Tibial artery (tissue), 4 donors: ENCODE measurements at regions not wholly inside any gene's neighbourhood (a gene's known extent, or its start where the extent isn't known, plus 50 kb on each side); places are given as distances from the start of the nearest gene placed in this dataset.

Source experiments
- DNase-seq, 2 donors: peaks; one replicate each; pipeline ENCODE4 v3.0.0-alpha.2; 2019
- H3K27ac ChIP-seq, 2 donors: fragments of 200-600 bp; sonication (generic) in 1 of 2; 1 replicate in 1 of 2; 2 replicates in 1 of 2; pipeline ENCODE4 v1.5.1; 2018 to 2019; ENCODE audit warnings: mild to moderate bottlenecking in 1 of 2
- H3K27me3 ChIP-seq, 2 donors: fragments of 200-600 bp; sonication (generic) in 1 of 2; one replicate each; pipeline versions ENCODE4 v1.5.1 to v1.6.0; 2016 to 2019
- H3K36me3 ChIP-seq, 3 donors: fragments of 200-600 bp; sonication (generic) in 2 of 3; one replicate each; pipeline ENCODE4 v1.5.1; 2016 to 2019; ENCODE audit warnings: mild to moderate bottlenecking in 2 of 3
- H3K4me1 ChIP-seq, 4 donors: fragments of 200-600 bp; sonication (generic) in 2 of 4; 1 replicate in 3 of 4; 2 replicates in 1 of 4; pipeline ENCODE4 v1.5.1; 2016 to 2019
- H3K4me3 ChIP-seq, 2 donors: fragments of 200-600 bp; sonication (generic) in 1 of 2; 1 replicate in 1 of 2; 2 replicates in 1 of 2; pipeline ENCODE4 v1.5.1; 2018 to 2019; ENCODE audit warnings: mild to moderate bottlenecking in 2 of 2
- H3K9me3 ChIP-seq, 3 donors: fragments of 200-600 bp; sonication (generic) in 1 of 3; one replicate each; pipeline ENCODE4 v1.5.1; 2016 to 2019
- intact Hi-C: fragments of 100-400 bp; cut with DNase I; formaldehyde crosslinking; loops from one replicate; pipeline ENCODE4 v1.15.0; 2023; ENCODE audit warnings: low total_unique reads
- TF ChIP-seq, protein P1 (sequence below), 2 experiments: fragments of 200-600 bp in 1 of 2; fragments of 450-650 bp in 1 of 2; IDR thresholded peaks; one replicate each; pipeline ENCODE4 v1.5.1; 2017 to 2019; ENCODE audit warnings: antibody characterized with exemption in 2 of 2, mild to moderate bottlenecking in 1 of 2, moderate library complexity in 1 of 2

GRCh38 chr7:136807598-136807997, 60.9 kb upstream of the CHRM2 start:
- Histone ChIP-seq H3K36me3 (no peaks in the 10 kb centered on the region), H3K27me3 (no peaks in the 10 kb centered on the region), H3K4me3 (no peak overlapping the region), H3K4me1 (no peaks in the 10 kb centered on the region), H3K9me3 (no peaks in the 10 kb centered on the region), H3K27ac (no peak overlapping the region)
- DNase-seq: no peak
- intact Hi-C loops: no loop called here
- TF ChIP-seq, protein P1, sequence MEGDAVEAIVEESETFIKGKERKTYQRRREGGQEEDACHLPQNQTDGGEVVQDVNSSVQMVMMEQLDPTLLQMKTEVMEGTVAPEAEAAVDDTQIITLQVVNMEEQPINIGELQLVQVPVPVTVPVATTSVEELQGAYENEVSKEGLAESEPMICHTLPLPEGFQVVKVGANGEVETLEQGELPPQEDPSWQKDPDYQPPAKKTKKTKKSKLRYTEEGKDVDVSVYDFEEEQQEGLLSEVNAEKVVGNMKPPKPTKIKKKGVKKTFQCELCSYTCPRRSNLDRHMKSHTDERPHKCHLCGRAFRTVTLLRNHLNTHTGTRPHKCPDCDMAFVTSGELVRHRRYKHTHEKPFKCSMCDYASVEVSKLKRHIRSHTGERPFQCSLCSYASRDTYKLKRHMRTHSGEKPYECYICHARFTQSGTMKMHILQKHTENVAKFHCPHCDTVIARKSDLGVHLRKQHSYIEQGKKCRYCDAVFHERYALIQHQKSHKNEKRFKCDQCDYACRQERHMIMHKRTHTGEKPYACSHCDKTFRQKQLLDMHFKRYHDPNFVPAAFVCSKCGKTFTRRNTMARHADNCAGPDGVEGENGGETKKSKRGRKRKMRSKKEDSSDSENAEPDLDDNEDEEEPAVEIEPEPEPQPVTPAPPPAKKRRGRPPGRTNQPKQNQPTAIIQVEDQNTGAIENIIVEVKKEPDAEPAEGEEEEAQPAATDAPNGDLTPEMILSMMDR (IDR thresholded peaks at IDR 0.05): no peak

DNA sequence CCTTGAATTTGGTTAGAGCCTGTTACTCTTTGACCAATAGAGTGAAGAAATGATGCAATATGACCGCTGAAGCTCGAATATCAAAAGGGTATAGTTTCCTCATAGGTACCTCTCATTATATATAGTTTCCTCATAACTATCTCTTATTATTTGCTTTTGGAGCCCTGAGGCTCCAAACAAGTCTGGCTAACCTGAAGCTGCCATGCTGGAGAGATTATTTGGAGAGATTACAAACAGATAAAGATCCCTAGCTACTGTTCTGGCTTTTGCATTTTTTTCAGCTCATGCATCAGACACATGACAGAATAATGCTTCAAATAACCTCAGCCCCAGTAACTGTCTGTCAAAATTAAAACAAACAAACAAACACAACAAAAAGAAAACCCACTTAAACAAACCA, 65.4 kb upstream of the CHRM2 start:
- DNase-seq: no peak
- TF ChIP-seq, protein P1 (IDR thresholded peaks at IDR 0.05): no peak
- Histone ChIP-seq H3K27ac (no peak overlapping the region), H3K27me3 (no peaks in the 10 kb centered on the region), H3K4me3 (no peak overlapping the region), H3K4me1 (no peaks in the 10 kb centered on the region), H3K36me3 (no peaks in the 10 kb centered on the region), H3K9me3 (no peaks in the 10 kb centered on the region)
- intact Hi-C loops: no loop called here

GRCh38 chr7:136783934-136784333, 84.5 kb upstream of the CHRM2 start:
- Histone ChIP-seq H3K27me3 (no peaks in the 10 kb centered on the region), H3K4me3 (no peak overlapping the region), H3K27ac (no peak overlapping the region), H3K4me1 (no peaks in the 10 kb centered on the region), H3K9me3 (no peaks in the 10 kb centered on the region), H3K36me3 (no peaks in the 10 kb centered on the region)
- TF ChIP-seq, protein P1 (IDR thresholded peaks at IDR 0.05): no peak
- intact Hi-C loops: no loop called here
- no peak for DNase-seq

DNA sequence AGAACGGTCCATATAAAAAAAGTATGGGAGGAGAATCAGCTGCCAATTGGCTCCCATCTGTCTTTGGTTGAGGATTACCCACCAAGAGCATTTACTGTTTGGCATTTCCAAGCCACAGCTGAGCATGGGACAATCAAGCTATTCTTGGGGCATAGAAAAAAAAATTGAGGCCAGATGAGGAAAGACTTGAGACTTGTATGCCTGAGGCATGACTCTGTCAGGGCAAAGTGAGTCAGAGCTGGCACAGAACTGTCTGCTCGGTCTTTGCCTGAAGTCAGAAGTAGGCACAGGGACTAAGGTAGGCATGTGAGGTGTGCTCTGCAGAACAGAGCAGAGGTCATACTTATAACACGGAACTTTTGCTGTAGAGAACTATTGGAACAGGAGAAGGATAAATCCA, 126.5 kb upstream of the CHRM2 start:
- TF ChIP-seq, protein P1 (IDR thresholded peaks at IDR 0.05): no peak
- Histone ChIP-seq H3K9me3 (peaks cover 0 to 5% (median 0%) of the 10 kb centered on the region in 3 donors), H3K4me1 (no peaks in the 10 kb centered on the region), H3K27ac (no peak overlapping the region), H3K27me3 (no peaks in the 10 kb centered on the region), H3K4me3 (no peak overlapping the region), H3K36me3 (no peaks in the 10 kb centered on the region)
- intact Hi-C loops: no loop called here
- no peak for DNase-seq

DNA sequence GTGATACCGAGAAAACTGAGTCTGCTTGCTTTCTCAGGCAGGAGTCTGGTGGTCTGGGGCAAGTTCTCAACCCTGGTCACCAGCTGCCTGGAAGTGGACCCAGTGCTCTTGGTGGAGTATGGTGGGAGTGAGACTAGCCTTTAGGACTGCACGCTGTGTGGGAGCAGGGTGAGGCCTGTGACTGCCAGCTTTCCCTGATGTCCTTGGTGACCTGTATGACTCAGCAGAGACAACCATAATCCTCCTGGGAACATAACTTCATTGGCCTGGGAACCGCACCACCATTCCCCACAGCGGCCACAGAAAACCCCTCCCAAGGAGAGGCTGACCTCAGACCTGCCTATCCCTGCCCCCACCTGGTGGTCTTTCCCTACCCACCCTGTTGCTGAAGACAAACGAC, 139.5 kb upstream of the CHRM2 start:
- Histone ChIP-seq H3K4me1 (no peaks in the 10 kb centered on the region), H3K4me3 (no peak overlapping the region), H3K27me3 (no peaks in the 10 kb centered on the region), H3K36me3 (no peaks in the 10 kb centered on the region), H3K9me3 (no peaks in the 10 kb centered on the region), H3K27ac (no peak overlapping the region)
- no peak for DNase-seq
- TF ChIP-seq, protein P1 (IDR thresholded peaks at IDR 0.05): no peak
- intact Hi-C loops: no loop called here

DNA sequence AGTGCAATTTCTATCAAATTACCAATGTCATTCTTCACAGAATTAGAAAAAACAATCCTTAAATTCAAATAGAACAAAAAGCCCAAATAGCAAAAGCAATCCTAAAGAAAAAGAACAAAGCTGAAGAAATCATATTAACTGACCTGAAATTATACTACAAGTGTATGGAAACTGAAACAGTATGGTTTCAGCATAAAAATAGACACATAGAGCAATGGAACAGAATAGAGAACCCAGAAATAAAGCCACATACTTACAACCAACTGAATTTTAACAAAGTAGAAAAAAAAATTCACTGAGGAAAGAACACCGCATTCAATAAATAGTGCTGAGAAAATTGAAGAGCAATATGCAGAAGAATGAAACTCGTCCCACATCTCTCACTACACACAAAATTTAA, 142.0 kb upstream of the CHRM2 start:
- DNase-seq: no peak
- intact Hi-C loops: no loop called here
- no peaks in the 10 kb centered on the region for H3K27me3 ChIP-seq
- no peak overlapping the region for H3K4me3 ChIP-seq
- H3K4me1 ChIP-seq: no peaks in the 10 kb centered on the region
- H3K27ac ChIP-seq: no peak overlapping the region
- TF ChIP-seq, protein P1 (IDR thresholded peaks at IDR 0.05): no peak
- no peaks in the 10 kb centered on the region for H3K36me3 ChIP-seq
- H3K9me3 ChIP-seq: no peaks in the 10 kb centered on the region
